ENCODE measurements at regions not wholly inside any gene's neighbourhood (a gene's known extent, or its start where the extent isn't known, plus 50 kb on each side); places are given as distances from the start of the nearest gene placed in this dataset.

GRCh38 chr18:78001811-78002210 lies 752.2 kb downstream of the GALR1 start:
- TF ChIP-seq CTCF (IDR thresholded peaks at IDR 0.05; ENCODE audit: low read depth, low read length), result no peak
- TF ChIP-seq POLR2A (IDR thresholded peaks at IDR 0.05; ENCODE audit: extremely low read depth, insufficient read length), result no peak
- no peak for TF ChIP-seq MYC (IDR thresholded peaks at IDR 0.05; ENCODE audit: low read depth, low read length)
